Keratinocyte (primary cell): ENCODE measurements at regions not wholly inside any gene's neighbourhood (a gene's known extent, or its start where the extent isn't known, plus 50 kb on each side); places are given as distances from the start of the nearest gene placed in this dataset.

Source experiments
- EZH2 ChIP-seq: IDR thresholded peaks from one replicate; pipeline ENCODE4 v1.6.1; 2012; ENCODE audit warnings: inconsistent platforms, mild to moderate bottlenecking, low read length, moderate library complexity
- TF ChIP-seq, protein P1 (sequence below), 3 experiments: IDR thresholded peaks in 1 of 3; conservative IDR thresholded peaks in 1 of 3; optimal IDR thresholded peaks in 1 of 3; 2 replicates in 2 of 3; 3 replicates in 1 of 3; pipeline versions ENCODE3 to v1.5.1; 2011; ENCODE audit warnings: low read length in 3 of 3, mild to moderate bottlenecking in 3 of 3, moderate library complexity in 2 of 3, control low read depth in 1 of 3, inconsistent platforms in 1 of 3; ENCODE audit not compliant: insufficient read depth in 2 of 3; ENCODE audit errors: extremely low read depth in 1 of 3

DNA sequence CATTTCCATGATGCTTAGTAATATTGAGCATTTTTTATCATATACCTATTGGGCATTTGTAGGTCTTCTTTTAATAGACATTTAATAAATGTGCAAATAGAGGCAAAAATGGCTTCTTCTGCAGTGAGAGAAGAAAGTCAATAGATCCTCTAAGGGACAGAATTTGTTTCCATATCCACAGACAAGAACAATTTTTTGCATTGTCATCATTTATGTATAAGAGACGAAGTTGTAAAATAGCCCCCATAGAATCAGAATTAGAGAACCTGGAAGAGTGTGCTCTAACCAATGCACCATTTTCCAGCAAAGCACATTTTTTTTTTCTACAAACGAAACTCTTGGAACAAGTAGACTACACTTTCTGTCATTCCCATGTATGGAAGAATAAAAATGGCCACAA lies 365.1 kb upstream of the PDE3A start:
- no peak for TF ChIP-seq EZH2
- TF ChIP-seq, protein P1, sequence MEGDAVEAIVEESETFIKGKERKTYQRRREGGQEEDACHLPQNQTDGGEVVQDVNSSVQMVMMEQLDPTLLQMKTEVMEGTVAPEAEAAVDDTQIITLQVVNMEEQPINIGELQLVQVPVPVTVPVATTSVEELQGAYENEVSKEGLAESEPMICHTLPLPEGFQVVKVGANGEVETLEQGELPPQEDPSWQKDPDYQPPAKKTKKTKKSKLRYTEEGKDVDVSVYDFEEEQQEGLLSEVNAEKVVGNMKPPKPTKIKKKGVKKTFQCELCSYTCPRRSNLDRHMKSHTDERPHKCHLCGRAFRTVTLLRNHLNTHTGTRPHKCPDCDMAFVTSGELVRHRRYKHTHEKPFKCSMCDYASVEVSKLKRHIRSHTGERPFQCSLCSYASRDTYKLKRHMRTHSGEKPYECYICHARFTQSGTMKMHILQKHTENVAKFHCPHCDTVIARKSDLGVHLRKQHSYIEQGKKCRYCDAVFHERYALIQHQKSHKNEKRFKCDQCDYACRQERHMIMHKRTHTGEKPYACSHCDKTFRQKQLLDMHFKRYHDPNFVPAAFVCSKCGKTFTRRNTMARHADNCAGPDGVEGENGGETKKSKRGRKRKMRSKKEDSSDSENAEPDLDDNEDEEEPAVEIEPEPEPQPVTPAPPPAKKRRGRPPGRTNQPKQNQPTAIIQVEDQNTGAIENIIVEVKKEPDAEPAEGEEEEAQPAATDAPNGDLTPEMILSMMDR (optimal IDR thresholded peaks at IDR 0.05 in 1 of 3, IDR thresholded peaks at IDR 0.05 in 1 of 3, conservative IDR thresholded peaks at IDR 0.05 in 1 of 3; ENCODE audit: extremely low read depth in 1 of 3, insufficient read depth in 2 of 3, low read length in 3 of 3) = no peak
